ENCODE measurements at regions not wholly inside any gene's neighbourhood (a gene's known extent, or its start where the extent isn't known, plus 50 kb on each side); places are given as distances from the start of the nearest gene placed in this dataset.
"Not testable (repeated sequence)": the region's sequence is repeated elsewhere in the genome, so short reads cannot be mapped to it uniquely, and the experiment has no call there.

DNA sequence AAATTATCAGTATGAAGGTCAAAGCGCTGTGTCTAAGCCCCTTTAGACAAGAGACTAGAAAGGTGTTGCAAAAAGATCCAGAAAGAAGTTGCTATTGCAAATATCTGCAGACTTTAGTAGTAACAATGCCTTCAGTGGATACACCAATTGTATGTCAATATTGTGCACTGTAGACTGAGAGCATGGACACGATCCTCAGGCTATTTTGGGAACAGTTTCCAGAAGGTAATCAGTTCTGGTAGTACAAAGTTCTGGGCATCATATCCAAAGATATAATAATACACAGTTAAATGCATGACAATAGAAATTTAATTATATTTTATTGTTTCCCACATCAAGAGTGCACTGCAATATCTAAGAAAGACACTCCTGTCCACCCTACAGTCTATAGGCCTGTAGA is 84.1 kb upstream of the LUZP2 start:
- intact Hi-C loops (cut with DNase I; ENCODE audit: low total_unique reads), result no loop called here
- TF ChIP-seq, protein P1, sequence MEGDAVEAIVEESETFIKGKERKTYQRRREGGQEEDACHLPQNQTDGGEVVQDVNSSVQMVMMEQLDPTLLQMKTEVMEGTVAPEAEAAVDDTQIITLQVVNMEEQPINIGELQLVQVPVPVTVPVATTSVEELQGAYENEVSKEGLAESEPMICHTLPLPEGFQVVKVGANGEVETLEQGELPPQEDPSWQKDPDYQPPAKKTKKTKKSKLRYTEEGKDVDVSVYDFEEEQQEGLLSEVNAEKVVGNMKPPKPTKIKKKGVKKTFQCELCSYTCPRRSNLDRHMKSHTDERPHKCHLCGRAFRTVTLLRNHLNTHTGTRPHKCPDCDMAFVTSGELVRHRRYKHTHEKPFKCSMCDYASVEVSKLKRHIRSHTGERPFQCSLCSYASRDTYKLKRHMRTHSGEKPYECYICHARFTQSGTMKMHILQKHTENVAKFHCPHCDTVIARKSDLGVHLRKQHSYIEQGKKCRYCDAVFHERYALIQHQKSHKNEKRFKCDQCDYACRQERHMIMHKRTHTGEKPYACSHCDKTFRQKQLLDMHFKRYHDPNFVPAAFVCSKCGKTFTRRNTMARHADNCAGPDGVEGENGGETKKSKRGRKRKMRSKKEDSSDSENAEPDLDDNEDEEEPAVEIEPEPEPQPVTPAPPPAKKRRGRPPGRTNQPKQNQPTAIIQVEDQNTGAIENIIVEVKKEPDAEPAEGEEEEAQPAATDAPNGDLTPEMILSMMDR (IDR thresholded peaks at IDR 0.05), result no peak
- TF ChIP-seq POLR2A (IDR thresholded peaks at IDR 0.05), result no peak
- 84 to 92% methylated on average over 2 of the region's 2 CpGs for WGBS, 2 donors
- no peak overlapping the region for H3K4me3 ChIP-seq (ENCODE audit: low read depth, poor library complexity, severe bottlenecking)
- DNase-seq (ENCODE audit: low spot score in 2 of 2), result no peak

DNA sequence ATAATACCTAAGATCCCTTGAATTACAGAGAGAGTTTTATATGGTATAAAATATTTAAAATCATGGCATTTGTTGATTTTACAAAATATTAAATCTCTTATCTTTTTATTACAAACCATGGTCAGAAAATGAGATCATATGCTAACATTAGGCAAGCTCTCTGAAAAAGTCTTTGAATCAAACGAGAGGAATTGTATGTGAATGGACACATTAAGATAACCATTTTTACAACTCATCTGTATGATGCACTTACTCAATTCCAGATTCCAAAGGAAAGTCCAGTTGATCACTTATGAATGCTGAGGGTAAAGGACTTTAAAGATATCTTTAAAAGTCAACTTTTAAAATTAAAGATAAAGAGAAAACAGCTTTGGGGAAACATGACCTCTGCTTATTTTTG is 83.5 kb upstream of the LUZP2 start:
- intact Hi-C loops (cut with DNase I; ENCODE audit: low total_unique reads), result no loop called here
- no peak overlapping the region for H3K4me3 ChIP-seq (ENCODE audit: low read depth, poor library complexity, severe bottlenecking)
- WGBS, 2 donors, result 75 to 76% methylated on average over 1 of the region's 1 CpG
- TF ChIP-seq, protein P1 (IDR thresholded peaks at IDR 0.05), result no peak
- no peak for TF ChIP-seq POLR2A (IDR thresholded peaks at IDR 0.05)
- DNase-seq (ENCODE audit: low spot score in 2 of 2), result no peak

DNA sequence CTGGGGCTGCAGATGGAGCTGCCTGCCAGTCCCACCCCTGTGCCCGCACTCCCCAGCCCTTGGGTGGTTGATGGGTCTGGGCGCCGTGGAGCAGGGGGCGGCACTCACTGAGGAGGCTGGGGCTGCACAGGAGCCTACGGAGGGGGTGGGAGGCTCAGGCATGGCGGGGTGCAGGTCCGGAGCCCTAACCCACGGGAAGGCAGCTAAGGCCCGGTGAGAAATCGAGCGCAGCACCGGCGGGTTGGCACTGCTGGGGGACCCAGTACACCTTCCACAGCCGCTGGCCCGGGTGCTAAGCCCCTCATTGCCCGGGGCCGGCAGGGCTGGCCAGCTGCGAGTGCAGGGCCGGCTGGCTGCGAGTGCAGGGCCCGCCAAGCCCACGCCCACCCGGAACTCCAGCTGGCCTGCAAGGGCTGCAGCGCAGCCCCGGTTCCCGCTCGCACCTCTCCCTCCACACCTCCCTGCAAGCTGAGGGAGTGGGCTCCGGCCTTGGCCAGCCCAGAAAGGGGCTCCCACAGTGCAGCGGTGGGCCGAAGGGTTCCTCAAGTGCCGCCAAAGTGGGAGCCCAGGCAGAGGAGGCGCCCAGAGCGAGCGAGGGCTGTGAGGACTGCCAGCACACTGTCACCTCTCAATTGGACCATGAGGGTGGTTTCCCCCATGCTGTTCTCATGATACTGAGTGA is 80.8 kb upstream of the LUZP2 start:
- DNase-seq (ENCODE audit: low spot score in 2 of 2), result peak in 1 of 2 donors; percentile 68
- H3K4me3 ChIP-seq (ENCODE audit: low read depth, poor library complexity, severe bottlenecking); intact Hi-C loops (cut with DNase I; ENCODE audit: low total_unique reads): not testable (repeated sequence)
- 96 to 98% methylated on average over 15 to 27 of the region's 34 CpGs for WGBS, 2 donors

DNA sequence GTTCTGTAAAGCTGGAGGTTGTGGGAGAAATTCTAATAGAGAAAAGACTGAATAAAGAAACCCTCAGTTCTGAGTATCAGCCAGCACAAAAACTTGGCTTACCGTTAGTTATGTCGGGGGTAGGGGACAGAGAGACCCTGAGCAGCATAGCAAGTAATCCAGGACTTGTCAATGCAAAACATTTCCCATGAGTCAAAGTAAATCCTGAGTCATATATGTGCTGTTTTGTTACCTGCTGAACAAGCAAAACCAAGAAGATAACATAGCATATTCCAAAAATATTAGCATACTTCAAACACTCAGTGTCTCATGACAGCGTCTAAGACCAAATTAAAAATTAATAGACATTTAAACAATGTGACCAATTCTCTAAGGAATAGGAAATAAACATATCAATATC is 75.1 kb upstream of the LUZP2 start:
- H3K4me3 ChIP-seq (ENCODE audit: low read depth, poor library complexity, severe bottlenecking), result no peak overlapping the region
- intact Hi-C loops (cut with DNase I; ENCODE audit: low total_unique reads), result no loop called here
- WGBS, 2 donors, result 66 to 72% methylated on average over 3 of the region's 3 CpGs
- TF ChIP-seq, protein P1 (IDR thresholded peaks at IDR 0.05), result no peak
- DNase-seq (ENCODE audit: low spot score in 2 of 2), result no peak

DNA sequence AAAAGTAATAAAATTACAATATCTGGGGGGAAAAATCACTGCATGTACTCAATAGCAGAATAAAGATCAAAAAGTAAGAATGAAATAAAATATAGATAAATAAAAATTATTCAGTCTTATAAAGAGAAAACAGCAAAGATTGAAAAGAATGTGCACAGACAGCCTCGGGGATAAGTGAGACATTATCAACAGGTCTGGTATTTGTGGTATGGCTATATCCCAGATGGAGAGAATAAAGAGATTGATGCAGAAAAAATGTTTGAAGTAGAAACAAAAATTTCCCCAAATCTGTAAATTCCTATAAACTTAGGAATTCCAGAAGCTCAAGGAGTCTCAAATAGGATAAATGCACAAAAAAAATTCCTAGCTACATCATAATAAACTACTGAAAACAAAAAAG is 74.5 kb upstream of the LUZP2 start:
- H3K4me3 ChIP-seq (ENCODE audit: low read depth, poor library complexity, severe bottlenecking), result no peak overlapping the region
- TF ChIP-seq POLR2A (IDR thresholded peaks at IDR 0.05), result no peak
- TF ChIP-seq, protein P1 (IDR thresholded peaks at IDR 0.05), result no peak
- intact Hi-C loops (cut with DNase I; ENCODE audit: low total_unique reads), result no loop called here
- DNase-seq (ENCODE audit: low spot score in 2 of 2), result no peak
- WGBS, 2 donors, result 31 to 34% methylated on average over 1 of the region's 1 CpG

DNA sequence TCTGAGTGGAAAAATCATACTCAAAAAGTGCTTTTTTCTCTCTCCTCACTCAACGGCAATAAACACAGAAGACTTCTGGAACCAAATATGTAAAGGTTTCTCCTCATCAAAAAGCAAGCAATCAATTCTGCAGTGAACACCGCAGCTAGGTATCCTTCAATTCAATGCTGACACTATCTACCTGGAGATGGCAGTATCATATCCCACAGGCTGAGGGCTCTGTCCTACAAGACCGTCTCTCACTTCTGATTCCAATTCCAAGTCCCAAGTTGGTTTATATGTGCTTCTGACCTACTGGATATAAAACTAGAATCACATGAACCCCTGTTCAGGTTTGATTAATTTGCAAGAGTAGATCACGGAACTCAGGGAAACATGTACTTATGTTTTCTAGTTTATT is 59.7 kb upstream of the LUZP2 start:
- DNase-seq (ENCODE audit: low spot score in 2 of 2), result no peak
- H3K4me3 ChIP-seq (ENCODE audit: low read depth, poor library complexity, severe bottlenecking), result no peak overlapping the region
- intact Hi-C loops (cut with DNase I; ENCODE audit: low total_unique reads), result loop anchor here (5.0 kb wide), 1 partner anchor 935 kb away; no protein-coding TSS in a partner anchor
- 79 to 82% methylated on average over 4 of the region's 4 CpGs for WGBS, 2 donors
- TF ChIP-seq POLR2A (IDR thresholded peaks at IDR 0.05), result no peak
- TF ChIP-seq, protein P1 (IDR thresholded peaks at IDR 0.05), result no peak

Small RNA genes in the stretch of these regions (microRNA-seq; reads per million reads assigned to microRNA genes)
- 0 reads per million in 2 donors for gene MIR8054 (ENCODE audit: borderline number of aligned reads in 1 of 2, borderline replicate concordance in 2 of 2)
